BJ (cell line): ENCODE measurements at regions not wholly inside any gene's neighbourhood (a gene's known extent, or its start where the extent isn't known, plus 50 kb on each side); places are given as distances from the start of the nearest gene placed in this dataset.

Experiments
- CTCF ChIA-PET: fragments of 350-600 bp; formaldehyde crosslinking; extraction: SDS; loops from one replicate; lab custom pipeline; 2021; ENCODE audit warnings: antibody characterized with exemption, inconsistent platforms; lab: Yijun Ruan, JAX
- POLR2A ChIA-PET: fragments of 300-600 bp; sonication (Branson Sonifier 250); formaldehyde crosslinking; extraction: SDS; loops from one replicate; lab custom pipeline; 2021; ENCODE audit warnings: antibody characterized with exemption; lab: Charles Lee
- DNase-seq: peaks from one replicate; pipeline ENCODE4 v3.0.0-alpha.2; 2011; ENCODE audit warnings: low read depth
- H3K27me3 ChIP-seq: 2 replicates; pipeline ENCODE4 v1.6.0; 2011; ENCODE audit warnings: low read length; ENCODE audit not compliant: control insufficient read depth, insufficient read depth
- H3K36me3 ChIP-seq: 2 replicates; pipeline ENCODE4 v1.5.1; 2011; ENCODE audit warnings: low read length; ENCODE audit not compliant: control insufficient read depth, insufficient read depth
- H3K4me3 ChIP-seq: 2 replicates; pipeline ENCODE4 v1.5.1; 2011; ENCODE audit warnings: low read depth, mild to moderate bottlenecking, control low read depth, low read length
- CTCF ChIP-seq: IDR thresholded peaks from 2 replicates; pipeline ENCODE4 v1.5.1; 2011; ENCODE audit warnings: low read depth, mild to moderate bottlenecking, control low read depth, inconsistent platforms, low read length, moderate library complexity; ENCODE audit not compliant: insufficient read depth

- ChIA-PET CTCF (interaction anchor here (0.9 to 1.0 kb wide), 2 partner anchors 33 to 135 kb away, joined by 3 read pairs; no protein-coding TSS in a partner anchor), POLR2A (no interaction called here)
- Histone ChIP-seq H3K36me3 (no peaks in the 10 kb centered on the region), H3K4me3 (no peak overlapping the region), H3K27me3 (no peaks in the 10 kb centered on the region)
- no peak for TF ChIP-seq CTCF
- no peak for DNase-seq
These were observed 50.5 kb upstream of the RFX3 start for GRCh38 chr9:3576328-3576727.

- no peak overlapping the region for H3K4me3 ChIP-seq
- no peaks in the 10 kb centered on the region for H3K27me3 ChIP-seq
- TF ChIP-seq CTCF, result no peak
- no peak for DNase-seq
- ChIA-PET POLR2A (no interaction called here), CTCF (interaction anchor here (1.0 kb wide), 1 partner anchor 34 kb away, joined by 3 read pairs; no protein-coding TSS in a partner anchor)
- H3K36me3 ChIP-seq, result no peaks in the 10 kb centered on the region
These were observed 50.0 kb upstream of the RFX3 start for GRCh38 chr9:3575821-3576220.
